Kidney tubule cell (primary cell): ENCODE measurements at regions not wholly inside any gene's neighbourhood (a gene's known extent, or its start where the extent isn't known, plus 50 kb on each side); places are given as distances from the start of the nearest gene placed in this dataset.
"Not testable (repeated sequence)": the region's sequence is repeated elsewhere in the genome, so short reads cannot be mapped to it uniquely, and the experiment has no call there.

ENCODE experiments used
- DNase-seq: peaks from one replicate; pipeline ENCODE4 v3.0.0-alpha.2; 2018; ENCODE audit warnings: low spot score

DNA sequence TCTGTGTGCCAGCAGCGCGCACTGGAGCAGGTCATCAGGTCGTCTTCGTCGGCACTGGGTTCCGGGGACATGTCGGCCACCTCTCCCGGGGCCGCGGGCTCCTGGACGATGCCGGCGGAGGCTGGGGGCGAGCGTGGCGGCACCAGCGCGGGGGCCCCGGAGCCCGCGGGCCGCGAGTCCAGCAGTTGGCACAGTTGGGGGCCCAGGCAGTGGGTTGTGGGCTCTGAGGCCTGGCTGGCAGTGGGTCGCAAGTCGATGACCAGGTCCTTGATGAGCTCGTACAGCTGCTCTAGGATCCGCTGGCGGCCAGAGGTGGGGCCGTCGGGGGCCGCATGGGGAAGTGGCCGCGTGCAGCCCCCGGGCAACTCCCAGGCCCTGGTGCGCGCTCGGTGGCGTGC lies 300.5 kb downstream of the CCDC74A start:
- no peak for DNase-seq

DNA sequence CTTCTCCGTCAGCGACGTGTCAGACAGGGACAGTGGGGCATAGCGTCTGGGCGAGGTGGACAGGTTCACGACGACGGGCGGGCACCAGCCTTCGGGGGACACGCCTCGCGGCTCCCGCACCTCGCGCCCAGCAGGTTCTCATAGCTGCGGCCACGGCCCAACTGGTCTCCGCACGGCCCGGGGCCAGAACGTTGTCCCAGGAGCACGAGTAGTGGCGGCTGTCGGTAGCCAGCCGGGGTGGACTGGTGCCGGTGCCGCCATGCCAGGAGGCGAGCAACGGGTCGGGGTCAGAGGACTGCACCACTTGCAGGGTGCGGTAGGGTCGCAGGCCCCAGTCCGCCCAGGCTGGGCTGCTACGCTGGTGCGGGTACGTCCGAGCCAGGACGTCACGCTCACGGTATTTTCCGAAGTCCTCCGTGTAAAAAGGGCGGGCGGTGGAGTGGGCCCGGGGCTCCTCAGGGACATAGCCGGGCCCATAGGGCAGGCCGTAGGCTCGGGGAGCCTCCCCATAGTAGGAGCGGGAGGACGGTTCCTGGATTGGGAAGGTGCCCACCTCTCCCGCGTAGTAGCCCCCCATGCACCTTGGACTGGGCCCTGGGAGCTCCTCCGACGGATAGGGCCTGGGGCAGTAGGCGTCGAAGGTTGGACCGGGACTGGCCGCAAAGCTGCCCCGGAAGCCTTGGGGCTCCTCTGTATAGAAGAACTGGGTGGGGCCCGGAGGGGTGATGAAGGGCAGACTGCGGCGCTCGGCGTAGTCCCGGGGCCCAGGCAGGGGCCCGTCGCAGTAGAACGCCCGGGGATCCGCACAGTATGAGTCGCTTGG lies 301.2 kb downstream of the CCDC74A start:
- not testable (repeated sequence) for DNase-seq

DNA sequence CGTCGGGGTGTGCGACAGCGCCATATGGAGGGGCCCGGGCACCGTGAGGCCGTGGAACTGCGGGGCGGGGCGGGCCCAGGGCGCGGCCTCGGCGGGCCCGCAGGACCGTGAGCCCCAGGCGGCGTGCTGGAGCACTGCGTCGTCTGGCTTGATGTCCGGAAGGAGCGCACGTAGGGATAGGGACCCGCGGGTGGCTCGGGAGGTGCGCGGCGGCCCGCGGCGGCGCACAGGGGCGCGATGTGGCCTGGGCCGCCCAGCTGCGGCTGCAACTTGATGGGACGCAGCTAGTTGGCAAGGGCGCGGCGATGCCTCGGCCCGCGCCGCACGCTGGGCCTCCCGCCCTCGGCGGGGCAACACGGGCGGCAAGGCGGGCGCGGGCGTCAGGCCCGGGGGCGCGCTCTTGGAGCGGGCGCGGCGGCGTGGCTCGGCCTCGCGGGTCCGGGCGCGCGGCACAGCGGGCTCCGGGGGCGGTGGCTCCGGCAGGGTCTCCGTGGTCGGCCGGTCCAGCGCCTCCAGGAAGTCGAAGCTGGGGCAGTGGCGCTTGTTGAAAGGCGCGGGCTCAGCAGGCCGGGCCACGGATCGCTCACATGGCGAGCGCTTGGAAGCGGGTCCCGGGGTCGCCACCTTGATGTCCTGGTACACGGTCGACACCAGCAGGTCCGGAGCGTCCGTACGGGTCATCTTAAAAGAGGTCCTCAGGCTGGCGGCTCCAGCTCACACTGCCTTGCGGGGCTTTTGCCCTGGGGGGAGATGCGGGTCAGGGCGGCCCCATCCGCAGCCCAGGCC lies 302.0 kb downstream of the CCDC74A start:
- DNase-seq, result not testable (repeated sequence)

DNA sequence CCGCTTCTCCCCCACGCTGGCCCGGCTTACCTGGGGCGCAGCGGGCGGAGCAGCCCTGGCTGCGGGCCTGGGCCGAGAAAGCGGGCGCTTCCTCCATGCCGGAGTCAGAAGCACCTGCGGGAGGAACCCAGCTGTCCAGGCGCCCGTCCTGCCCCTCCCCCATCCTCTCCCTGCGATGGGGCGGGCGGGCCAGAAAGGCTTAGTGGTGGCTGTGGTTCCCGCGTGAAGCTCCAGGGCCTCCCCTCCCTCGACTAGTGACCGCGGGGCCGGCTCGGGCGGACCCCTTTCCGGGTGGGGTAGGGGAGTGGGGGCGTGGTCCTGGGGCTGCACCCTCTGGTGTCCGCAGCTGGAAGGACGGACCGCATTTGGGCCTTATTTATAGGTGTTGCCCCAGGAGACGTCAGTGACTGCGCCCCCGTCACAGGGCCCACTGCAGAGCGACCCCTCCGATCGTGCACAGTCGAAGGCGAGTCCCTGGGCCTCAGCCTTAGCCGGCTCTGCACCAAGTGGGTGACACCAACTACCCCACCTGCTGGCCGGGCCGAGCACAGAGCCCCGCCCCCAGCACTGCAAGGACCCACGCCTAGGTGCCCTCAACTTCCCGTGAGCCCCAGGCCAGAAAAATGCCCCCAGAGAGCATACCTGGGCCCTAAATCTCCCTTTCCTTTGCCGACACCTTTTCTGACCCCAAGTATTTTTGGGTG lies 302.7 kb downstream of the CCDC74A start:
- DNase-seq, result not testable (repeated sequence)

DNA sequence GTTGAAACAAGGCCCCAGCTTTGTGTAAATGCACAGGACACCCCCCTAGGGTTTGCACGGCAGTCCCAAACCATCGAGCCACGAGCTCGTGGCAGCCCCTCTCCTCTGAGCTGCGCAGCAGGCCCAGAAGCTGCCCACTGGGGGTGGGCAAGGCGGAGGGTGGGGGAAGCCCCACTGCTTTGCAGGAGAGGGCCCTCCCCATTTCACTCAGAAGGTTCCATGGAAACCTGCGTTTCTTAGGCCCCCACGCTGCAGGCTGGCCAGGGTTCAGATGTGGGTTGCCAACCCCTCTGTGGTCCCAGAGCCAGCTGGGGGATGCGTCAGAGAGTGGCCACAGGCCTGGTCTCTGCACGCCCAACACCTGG lies 303.2 kb downstream of the CCDC74A start:
- not testable (repeated sequence) for DNase-seq

DNA sequence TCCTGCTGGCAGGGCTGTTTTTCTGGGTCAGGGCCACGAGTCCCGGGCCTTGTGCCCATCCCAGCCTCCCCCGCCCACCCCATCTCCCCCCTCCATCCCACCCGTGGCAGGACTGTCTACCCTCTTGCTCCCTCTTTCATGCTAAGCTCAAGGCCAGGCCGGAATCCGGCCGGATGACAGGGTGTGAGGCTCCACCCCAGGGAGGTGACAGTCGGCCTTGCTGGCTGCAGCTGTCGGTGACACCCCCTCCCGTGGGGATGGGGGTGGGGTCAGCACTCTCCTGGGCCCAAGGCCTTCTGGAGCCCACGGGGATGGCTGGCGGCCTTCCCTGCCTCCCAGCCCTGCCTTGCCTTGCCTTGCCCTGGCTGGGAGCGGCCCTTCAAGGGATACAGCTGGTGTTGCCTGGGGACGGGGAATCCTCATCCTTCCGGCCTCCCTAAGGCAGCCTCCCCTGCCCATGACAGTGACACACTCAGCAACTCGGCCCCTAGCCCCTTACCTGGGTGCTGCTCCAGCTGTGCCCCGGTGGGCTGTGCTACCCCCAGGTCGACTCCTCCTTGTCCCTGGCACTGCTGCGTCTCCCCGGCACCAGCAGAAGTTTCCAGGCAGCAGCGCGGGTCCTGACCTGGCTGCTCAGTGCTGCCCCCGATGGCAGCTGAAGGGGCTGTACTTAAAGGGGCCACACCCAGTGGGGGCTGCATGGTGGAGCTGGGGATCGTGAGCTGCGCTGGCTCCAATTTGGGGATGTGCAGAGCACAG lies 303.9 kb downstream of the CCDC74A start:
- not testable (repeated sequence) for DNase-seq

DNA sequence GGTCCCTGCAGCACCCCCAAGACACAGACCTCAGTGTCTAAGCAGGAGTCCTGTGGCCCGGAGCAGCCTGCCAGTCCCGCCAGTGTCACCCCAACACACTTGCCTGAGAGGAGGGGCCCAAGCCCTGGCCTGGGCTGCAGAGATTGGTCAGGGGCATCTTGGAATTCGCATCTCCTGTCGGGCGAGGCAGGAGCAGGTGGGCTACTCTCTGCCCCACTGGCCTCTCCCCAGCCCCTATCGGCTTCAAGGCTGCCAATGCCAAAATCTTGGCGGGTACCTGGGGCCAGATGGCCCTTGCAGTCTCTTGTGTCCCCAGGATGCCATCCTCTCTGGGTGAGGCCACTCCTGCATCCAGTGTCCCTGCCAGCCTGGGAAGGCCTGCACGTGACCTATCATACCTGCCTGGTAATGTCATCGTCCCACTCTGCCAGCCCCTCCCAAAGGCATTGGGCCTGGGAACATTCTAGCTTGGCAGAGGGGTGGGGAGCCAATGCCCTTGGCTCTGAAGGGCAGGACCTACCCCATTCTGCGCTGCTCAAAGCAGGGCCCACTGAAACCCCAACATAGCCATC lies 304.6 kb downstream of the CCDC74A start:
- not testable (repeated sequence) for DNase-seq

DNA sequence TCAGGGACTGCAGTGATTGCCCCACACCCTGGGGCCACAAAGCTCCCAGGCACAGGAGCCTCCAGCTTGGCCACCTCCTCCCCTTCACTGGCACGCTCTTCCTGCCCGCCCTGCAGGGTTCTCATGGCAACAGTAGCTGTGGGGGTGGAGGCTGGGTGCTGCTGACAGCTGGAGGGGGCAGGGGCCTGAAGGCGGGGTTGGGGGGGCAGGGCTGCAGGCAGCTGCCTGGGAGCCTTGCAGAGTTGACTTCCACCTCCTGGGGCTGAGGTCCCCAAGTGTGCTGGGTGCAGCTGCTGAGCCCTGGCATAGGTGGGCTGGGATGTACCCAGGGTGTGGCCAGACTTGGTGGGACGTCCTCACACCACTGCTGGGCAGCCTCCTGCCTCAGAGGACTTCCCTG lies 305.2 kb downstream of the CCDC74A start:
- DNase-seq, result not testable (repeated sequence)

DNA sequence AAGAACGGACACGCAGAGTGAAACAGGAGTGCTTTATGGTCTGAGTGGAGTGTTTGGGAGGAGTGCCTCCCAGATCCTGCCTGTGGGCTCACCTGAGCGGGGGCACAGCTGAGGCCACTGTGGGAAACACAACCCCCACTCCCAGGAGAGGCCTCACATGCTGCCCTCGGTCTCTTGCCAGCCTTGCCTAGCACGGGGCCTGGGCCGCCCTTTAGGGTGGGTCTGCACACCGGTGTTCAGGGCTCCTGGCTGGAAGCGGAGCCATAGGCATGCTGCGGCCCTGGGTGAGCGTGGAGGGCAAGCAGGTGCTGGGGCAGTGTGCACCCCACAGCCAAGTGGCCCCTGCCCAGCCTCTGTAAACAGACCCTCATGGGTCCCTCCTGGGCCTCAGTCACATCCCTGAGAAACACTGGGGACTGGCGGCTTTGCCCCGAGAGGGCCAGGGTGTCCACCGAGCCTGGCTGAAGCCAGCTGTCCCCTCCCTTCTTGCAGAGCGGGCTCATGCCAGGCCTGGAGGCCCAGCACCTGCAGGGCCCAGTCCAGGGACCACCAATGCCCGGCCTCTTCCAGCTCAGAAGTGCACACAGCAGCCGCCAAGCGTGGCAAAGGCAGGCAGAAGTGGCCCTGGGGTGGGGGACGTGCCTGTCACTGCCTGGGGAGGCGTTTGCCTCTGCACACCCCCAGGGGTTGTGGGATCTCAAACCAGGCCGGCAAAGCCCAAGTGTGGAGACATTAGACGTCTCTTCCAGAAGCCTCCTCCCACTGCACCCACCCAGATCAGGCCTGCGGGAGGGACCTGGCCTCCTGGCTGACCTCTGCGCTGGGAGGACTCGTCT lies 305.9 kb downstream of the CCDC74A start:
- DNase-seq, result not testable (repeated sequence)

DNA sequence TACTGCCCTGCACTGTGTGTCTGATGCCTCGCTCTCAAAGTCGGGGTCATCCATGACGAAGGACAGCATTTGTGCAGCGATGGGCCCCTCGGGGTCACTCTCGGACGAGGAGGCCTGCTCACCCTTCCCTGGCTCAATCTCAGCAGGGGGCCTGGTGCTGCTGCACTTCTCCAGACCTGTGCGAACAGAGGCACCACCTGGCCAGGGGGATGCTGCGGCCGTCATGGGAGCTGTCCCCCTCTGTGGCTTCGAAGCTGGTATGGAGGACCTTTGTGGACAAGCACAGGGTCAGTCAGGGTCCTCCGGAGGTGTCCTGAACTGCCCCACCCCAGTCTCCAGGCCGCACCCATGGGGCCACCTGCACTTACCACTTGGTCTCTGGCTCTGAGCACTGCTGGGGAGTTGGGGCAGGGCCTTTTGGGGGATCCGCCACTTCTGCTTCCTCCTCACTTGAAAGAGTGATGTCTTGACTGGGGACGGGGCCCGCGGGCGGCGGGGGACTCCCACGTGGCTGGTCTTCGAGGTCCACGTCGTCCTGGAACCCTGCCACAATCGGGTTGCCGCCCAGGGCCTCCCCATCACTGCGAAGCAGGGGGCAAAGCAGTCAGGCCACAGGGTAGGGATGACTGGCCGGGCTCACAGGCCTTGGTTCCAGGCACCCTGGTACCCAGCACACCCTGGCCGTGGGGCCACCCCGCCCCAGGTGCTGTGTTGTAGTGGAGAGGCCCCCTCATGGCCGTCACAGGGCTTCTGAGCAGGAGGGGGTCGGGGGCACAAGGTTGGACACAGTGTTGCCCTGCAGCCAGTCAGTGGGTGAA lies 306.7 kb downstream of the CCDC74A start:
- not testable (repeated sequence) for DNase-seq

DNA sequence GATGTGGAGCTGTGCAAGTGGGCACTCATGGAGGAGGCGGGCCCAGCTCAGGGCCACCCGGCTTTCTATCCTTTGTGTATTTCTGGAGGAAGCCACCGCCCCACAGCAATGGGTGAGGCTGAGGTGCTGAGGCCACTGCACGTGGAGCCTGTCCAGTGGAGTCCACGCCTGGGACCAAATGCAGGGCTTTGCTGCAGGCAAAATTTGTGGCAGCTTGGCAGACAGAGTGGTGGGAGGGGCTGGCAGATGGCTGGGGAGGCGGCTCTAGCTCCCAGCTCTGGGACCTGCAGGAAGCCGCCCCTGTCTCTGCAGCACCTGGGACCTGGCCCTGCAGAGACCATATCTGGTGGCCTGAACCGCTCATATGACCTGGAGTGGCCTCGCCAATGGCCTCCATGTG lies 307.3 kb downstream of the CCDC74A start:
- not testable (repeated sequence) for DNase-seq

DNA sequence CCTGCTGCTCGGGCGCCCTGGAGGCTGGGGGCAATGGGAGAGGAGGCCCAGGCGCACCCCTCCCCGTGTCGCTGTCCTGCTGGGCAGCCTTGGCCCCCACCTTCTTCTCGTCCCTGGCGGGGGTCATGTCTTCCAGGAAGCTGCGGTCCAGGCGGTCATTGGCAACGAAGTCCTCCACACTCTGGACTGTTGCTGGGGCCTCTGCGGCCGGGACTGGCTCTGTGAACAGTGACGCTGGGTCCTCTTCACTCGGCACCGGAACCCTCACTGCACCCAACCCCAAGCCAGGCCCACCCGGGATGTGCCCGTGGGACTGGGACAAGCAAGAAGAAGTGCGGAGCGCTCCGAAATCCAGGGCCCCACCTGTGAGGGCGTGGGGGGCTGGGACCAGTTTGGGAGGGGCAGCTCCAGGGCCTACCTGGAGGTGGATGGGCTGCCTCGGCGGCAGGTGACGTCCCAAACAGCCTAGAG lies 308.0 kb downstream of the CCDC74A start:
- no peak for DNase-seq

DNA sequence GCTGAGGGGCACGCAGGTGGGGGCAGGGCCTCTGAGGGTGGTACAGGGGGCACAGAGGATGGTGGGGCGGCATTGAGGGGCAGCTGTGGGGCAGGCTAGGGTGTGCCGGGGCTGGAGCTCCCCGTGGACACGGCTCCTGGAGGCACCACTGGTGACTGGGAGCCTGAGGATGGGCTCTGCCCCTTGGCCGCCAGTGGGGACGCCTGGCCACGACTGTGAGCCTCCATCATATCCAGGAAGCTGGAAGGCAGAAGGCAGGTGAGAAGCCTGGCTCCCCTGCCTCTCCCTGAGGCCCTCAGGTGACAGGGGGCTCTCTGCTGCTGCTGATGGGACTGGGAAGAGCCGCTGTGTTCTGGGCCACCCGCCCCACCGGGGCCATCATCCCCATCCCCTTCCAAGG lies 308.4 kb downstream of the CCDC74A start:
- DNase-seq, result not testable (repeated sequence)

DNA sequence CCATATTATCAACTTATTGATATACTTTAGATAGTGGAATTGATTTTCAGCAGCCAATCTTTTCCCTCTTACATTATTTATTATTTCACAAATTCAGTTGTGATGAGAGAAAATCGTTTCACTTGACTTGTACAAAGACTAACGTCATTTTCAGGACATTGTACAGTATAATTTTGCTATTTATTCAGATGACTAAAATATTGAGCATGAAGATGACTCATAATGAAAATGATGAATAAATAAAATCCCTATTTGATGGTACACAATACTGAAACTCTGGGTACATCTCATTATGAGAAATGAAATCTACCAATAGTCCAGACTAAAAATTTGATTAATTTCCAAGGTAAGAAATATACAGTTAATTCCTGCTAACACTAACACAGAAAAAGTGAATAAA lies 316.4 kb downstream of the CCDC74A start:
- DNase-seq, result not testable (repeated sequence)

DNA sequence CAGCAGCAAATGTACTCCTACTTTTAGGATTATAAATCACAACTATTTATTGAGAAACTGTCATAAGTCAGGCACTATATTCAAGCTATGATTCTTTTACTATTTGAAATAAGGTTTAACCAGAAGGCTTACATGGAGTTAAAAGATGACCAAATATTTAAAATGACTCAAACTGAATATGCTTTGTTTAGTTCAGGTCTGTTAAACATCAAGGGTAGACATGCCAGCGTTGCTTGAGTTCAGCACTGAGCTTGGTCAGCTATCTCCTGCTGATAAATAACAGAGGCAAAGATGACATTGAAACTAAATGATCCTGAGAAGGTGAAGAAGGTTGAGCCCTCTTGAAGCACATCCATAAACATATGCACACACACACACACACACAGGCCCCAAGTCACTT lies 305.6 kb downstream of the ANKRD30BL start:
- peak; percentile 39 for DNase-seq

DNA sequence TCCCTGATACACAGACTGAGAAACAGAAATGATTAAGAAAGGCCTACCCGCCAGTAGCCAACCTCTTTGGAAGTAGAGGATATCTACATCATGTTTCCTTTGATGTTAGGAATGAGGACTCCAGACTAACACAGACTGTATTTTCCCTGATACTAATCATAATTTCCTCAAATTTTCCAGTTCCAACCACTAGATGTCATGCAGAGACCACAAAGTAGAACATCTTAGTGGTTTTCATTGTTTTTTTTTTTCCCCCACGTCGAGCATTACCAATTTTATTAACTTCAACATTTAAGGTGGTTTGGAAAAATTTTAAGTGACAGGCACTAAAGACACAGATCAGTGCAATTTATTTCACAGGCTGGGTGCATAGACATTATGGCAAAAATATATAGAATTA lies 303.6 kb downstream of the ANKRD30BL start:
- peak; percentile 13 for DNase-seq
